ENCODE measurements at regions not wholly inside any gene's neighbourhood (a gene's known extent, or its start where the extent isn't known, plus 50 kb on each side); places are given as distances from the start of the nearest gene placed in this dataset.

DNA sequence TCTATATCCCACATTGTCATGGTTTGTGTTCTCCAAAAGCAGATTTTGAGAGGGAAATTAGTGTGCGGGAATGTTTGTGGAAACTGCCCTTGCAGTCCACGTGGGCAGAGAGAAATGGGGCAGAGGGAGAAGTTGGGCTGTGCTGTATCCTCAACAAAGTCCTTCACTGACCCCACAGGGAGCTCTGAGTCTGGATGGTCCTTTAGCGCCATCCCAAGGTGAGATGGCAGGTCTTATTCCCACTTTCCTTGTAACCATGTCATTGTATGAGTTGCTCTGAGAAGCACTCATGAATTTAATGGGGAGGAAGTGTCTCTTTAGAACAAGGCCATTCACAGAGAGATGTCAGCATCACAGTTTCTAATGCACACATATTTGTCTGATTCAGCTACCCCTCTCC, 127.1 kb downstream of the ANKRD18B start:
- no peak for TF ChIP-seq EZH2phosphoT487 (IDR thresholded peaks at IDR 0.05; ENCODE audit: insufficient read depth, low read depth)
- TF ChIP-seq EZH2 (IDR thresholded peaks at IDR 0.05; ENCODE audit: insufficient read depth, poor library complexity, severe bottlenecking), result no peak
